Progenitor cell of endocrine pancreas (in vitro differentiated cells): ENCODE measurements at regions not wholly inside any gene's neighbourhood (a gene's known extent, or its start where the extent isn't known, plus 50 kb on each side); places are given as distances from the start of the nearest gene placed in this dataset.

Experiments used
- DNase-seq: peaks from one replicate; pipeline ENCODE4 v3.0.0; 2021; ENCODE audit warnings: low spot score; ENCODE audit not compliant: unreplicated experiment
- H3K27ac Mint-ChIP-seq: 2 replicates; pipeline ENCODE4 v1.8.0; 2021; ENCODE audit warnings: mild to moderate bottlenecking, moderate library complexity, mixed read lengths
- H3K27me3 Mint-ChIP-seq: 2 replicates; pipeline ENCODE4 v1.8.0; 2021; ENCODE audit warnings: mixed read lengths
- H3K36me3 Mint-ChIP-seq: 2 replicates; pipeline ENCODE4 v1.8.0; 2022; ENCODE audit warnings: mixed read lengths; ENCODE audit not compliant: insufficient read depth
- H3K4me1 Mint-ChIP-seq: 2 replicates; pipeline ENCODE4 v1.8.0; 2021; ENCODE audit warnings: low read depth, mixed read lengths
- H3K4me3 Mint-ChIP-seq: 2 replicates; pipeline ENCODE4 v1.8.0; 2021; ENCODE audit warnings: low read depth, mild to moderate bottlenecking, moderate library complexity, mixed read lengths
- H3K9me3 Mint-ChIP-seq: 2 replicates; pipeline ENCODE4 v1.8.0; 2021; ENCODE audit warnings: low read depth, mixed read lengths
- CTCF ChIP-seq: fragments of 200-600 bp; sonication (generic); IDR thresholded peaks from one replicate; pipeline ENCODE4 v1.5.0; 2021; ENCODE audit warnings: antibody characterized with exemption, mild to moderate bottlenecking; ENCODE audit not compliant: unreplicated experiment

- H3K27ac Mint-ChIP-seq: no peak overlapping the region
- H3K4me1 Mint-ChIP-seq: peaks cover 5% of the 10 kb centered on the region
- H3K4me3 Mint-ChIP-seq: no peak overlapping the region
- no peak for DNase-seq
- H3K27me3 Mint-ChIP-seq: peaks cover 10% of the 10 kb centered on the region
- no peaks in the 10 kb centered on the region for H3K36me3 Mint-ChIP-seq
- TF ChIP-seq CTCF: no peak
- no peaks in the 10 kb centered on the region for H3K9me3 Mint-ChIP-seq
Observed at GRCh38 chr10:78737883-78738856, 330.6 kb upstream of the ZMIZ1 start.

GRCh38 chr10:78738861-78739260, 329.9 kb upstream of the ZMIZ1 start:
- no peak overlapping the region for H3K27ac Mint-ChIP-seq
- H3K9me3 Mint-ChIP-seq: no peaks in the 10 kb centered on the region
- no peak for DNase-seq
- H3K4me3 Mint-ChIP-seq: no peak overlapping the region
- H3K27me3 Mint-ChIP-seq: peaks cover 10% of the 10 kb centered on the region
- no peak for TF ChIP-seq CTCF
- peaks cover 6% of the 10 kb centered on the region for H3K4me1 Mint-ChIP-seq
- no peaks in the 10 kb centered on the region for H3K36me3 Mint-ChIP-seq

GRCh38 chr10:78739444-78740053, 329.2 kb upstream of the ZMIZ1 start:
- no peaks in the 10 kb centered on the region for H3K36me3 Mint-ChIP-seq
- peaks cover 11% of the 10 kb centered on the region for H3K4me1 Mint-ChIP-seq
- H3K27me3 Mint-ChIP-seq: peaks cover 8% of the 10 kb centered on the region
- H3K9me3 Mint-ChIP-seq: no peaks in the 10 kb centered on the region
- TF ChIP-seq CTCF: no peak
- no peak for DNase-seq
- no peak overlapping the region for H3K27ac Mint-ChIP-seq
- H3K4me3 Mint-ChIP-seq: no peak overlapping the region

- peaks cover 28% of the 10 kb centered on the region for H3K4me1 Mint-ChIP-seq
- no peak for DNase-seq
- no peaks in the 10 kb centered on the region for H3K27me3 Mint-ChIP-seq
- no peaks in the 10 kb centered on the region for H3K9me3 Mint-ChIP-seq
- no peaks in the 10 kb centered on the region for H3K36me3 Mint-ChIP-seq
- no peak for TF ChIP-seq CTCF
- H3K27ac Mint-ChIP-seq: no peak overlapping the region
- H3K4me3 Mint-ChIP-seq: no peak overlapping the region
Observed at GRCh38 chr10:78740976-78741915, 327.5 kb upstream of the ZMIZ1 start.

GRCh38 chr10:78742406-78742729, 326.4 kb upstream of the ZMIZ1 start:
- Mint-ChIP-seq H3K4me3 (no peak overlapping the region), H3K27ac (no peak overlapping the region), H3K9me3 (no peaks in the 10 kb centered on the region), H3K27me3 (no peaks in the 10 kb centered on the region), H3K36me3 (no peaks in the 10 kb centered on the region), H3K4me1 (peaks cover 36% of the 10 kb centered on the region)
- no peak for TF ChIP-seq CTCF
- DNase-seq: no peak
